IMR-90 (cell line): ENCODE measurements at regions not wholly inside any gene's neighbourhood (a gene's known extent, or its start where the extent isn't known, plus 50 kb on each side); places are given as distances from the start of the nearest gene placed in this dataset.

Experiments
- ATAC-seq: fragments of 200-7000 bp; cut with Tn5 transposase; 2 replicates; pipeline ENCODE4 v1.9.1; 2020; ENCODE audit warnings: low read depth, mild to moderate bottlenecking, moderate library complexity
- BruUV-seq: library from RNA; stranded (reverse); fragments of 400-500 nt; replicated peaks from 2 replicates; lab custom pipeline; 2021; lab: Mats Ljungman, UMichigan
- CTCF ChIA-PET: fragments of 300-600 bp; formaldehyde crosslinking; extraction: SDS; loops from one replicate; lab custom pipeline; 2021; ENCODE audit warnings: antibody characterized with exemption; lab: Yijun Ruan, JAX
- POLR2A ChIA-PET: fragments of 300-600 bp; sonication (Branson Sonifier 250); formaldehyde crosslinking; loops from one replicate; lab custom pipeline; 2022; ENCODE audit warnings: antibody characterized with exemption; ENCODE audit not compliant: unreplicated experiment; lab: Charles Lee
- DNase-seq: peaks from one replicate; pipeline ENCODE4 v3.0.0; 2013
- H2AFZ ChIP-seq: replicated peaks from 2 replicates; pipeline ENCODE3; 2013; ENCODE audit warnings: low read length, mild to moderate bottlenecking; ENCODE audit not compliant: poor library complexity
- H2AK5ac ChIP-seq: 2 replicates; pipeline ENCODE4 v1.6.1; 2013; ENCODE audit warnings: low read depth, low read length, inconsistent platforms
- H2AK9ac ChIP-seq: replicated peaks from 2 replicates; pipeline ENCODE3; 2013; ENCODE audit warnings: mild to moderate bottlenecking, low read depth, low read length, moderate library complexity; ENCODE audit not compliant: poor library complexity
- H2BK120ac ChIP-seq: 2 replicates; pipeline ENCODE4 v1.6.1; 2013; ENCODE audit warnings: low read depth, low read length, inconsistent platforms
- H2BK15ac ChIP-seq: 3 replicates; pipeline ENCODE4 v1.6.1; 2013; ENCODE audit warnings: low read depth, low read length, inconsistent platforms
- H2BK20ac ChIP-seq: 2 replicates; pipeline ENCODE4 v1.6.1; 2013; ENCODE audit warnings: low read depth, mild to moderate bottlenecking, inconsistent platforms, low read length, moderate library complexity
- H2BK5ac ChIP-seq: 2 replicates; pipeline ENCODE4 v1.6.1; 2013; ENCODE audit warnings: mild to moderate bottlenecking, low read depth, low read length, inconsistent platforms; ENCODE audit not compliant: poor library complexity, severe bottlenecking
- H3K14ac ChIP-seq: replicated peaks from 2 replicates; pipeline ENCODE4 v1.6.1; 2013; ENCODE audit warnings: low read depth, low read length, inconsistent platforms
- H3K18ac ChIP-seq: 2 replicates; pipeline ENCODE4 v1.6.1; 2013; ENCODE audit warnings: low read depth, low read length, control low read depth
- H3K23ac ChIP-seq: 2 replicates; pipeline ENCODE4 v1.6.1; 2013; ENCODE audit warnings: low read depth, low read length, inconsistent platforms
- H3K27ac ChIP-seq: 2 replicates; pipeline ENCODE4 v1.5.1; 2013; ENCODE audit warnings: mild to moderate bottlenecking, control low read depth, low read length; ENCODE audit not compliant: insufficient read depth
- H3K27me3 ChIP-seq: 2 replicates; pipeline ENCODE4 v1.6.1; 2013; ENCODE audit warnings: low read length; ENCODE audit not compliant: control insufficient read depth, insufficient read depth
- H3K36me3 ChIP-seq: 2 replicates; pipeline ENCODE4 v1.6.1; 2013; ENCODE audit warnings: low read length, mixed read lengths; ENCODE audit not compliant: control insufficient read depth, insufficient read depth
- H3K4ac ChIP-seq: 2 replicates; pipeline ENCODE4 v1.6.1; 2013; ENCODE audit warnings: low read depth, low read length, inconsistent platforms
- H3K4me1 ChIP-seq: 2 replicates; pipeline ENCODE4 v1.6.1; 2013; ENCODE audit warnings: low read length, mixed read lengths; ENCODE audit not compliant: control insufficient read depth, insufficient read depth
- H3K4me2 ChIP-seq: 2 replicates; pipeline ENCODE4 v1.6.1; 2013; ENCODE audit warnings: low read depth, mild to moderate bottlenecking, control low read depth, low read length, moderate library complexity
- H3K4me3 ChIP-seq: 2 replicates; pipeline ENCODE4 v1.5.1; 2013; ENCODE audit warnings: low read depth, mild to moderate bottlenecking, control low read depth, low read length, moderate library complexity; ENCODE audit not compliant: insufficient read depth
- H3K56ac ChIP-seq: 2 replicates; pipeline ENCODE4 v1.6.1; 2013; ENCODE audit warnings: low read length, inconsistent platforms; ENCODE audit not compliant: insufficient read depth; ENCODE audit errors: extremely low read depth
- H3K79me1 ChIP-seq, 2 experiments: 2 replicates each; pipeline ENCODE4 v1.6.1; 2013; ENCODE audit warnings: low read length in 2 of 2, inconsistent platforms in 1 of 2, low read depth in 1 of 2
- H3K9ac ChIP-seq: 2 replicates; pipeline ENCODE4 v1.6.1; 2013; ENCODE audit warnings: low read depth, low read length, control low read depth
- H3K9me1 ChIP-seq: 2 replicates; pipeline ENCODE4 v1.6.1; 2013; ENCODE audit warnings: low read length, inconsistent platforms; ENCODE audit not compliant: insufficient read depth
- H3K9me3 ChIP-seq: 2 replicates; pipeline ENCODE4 v1.6.1; 2013; ENCODE audit warnings: low read length; ENCODE audit not compliant: control insufficient read depth, insufficient read depth
- H4K20me1 ChIP-seq: 2 replicates; pipeline ENCODE4 v1.6.1; 2013; ENCODE audit warnings: low read length, inconsistent platforms; ENCODE audit not compliant: insufficient read depth
- H4K5ac ChIP-seq: 2 replicates; pipeline ENCODE4 v1.6.1; 2013; ENCODE audit warnings: mild to moderate bottlenecking, low read depth, low read length, control low read depth
- H4K8ac ChIP-seq, 2 experiments: 2 replicates each; pipeline ENCODE4 v1.6.1; 2013; ENCODE audit warnings: low read depth in 2 of 2, low read length in 2 of 2, control low read depth in 1 of 2, inconsistent platforms in 1 of 2
- H4K91ac ChIP-seq: 2 replicates; pipeline ENCODE4 v1.6.1; 2013; ENCODE audit warnings: low read depth, low read length, inconsistent platforms; ENCODE audit not compliant: insufficient read depth
- CEBPB ChIP-seq: IDR thresholded peaks from 2 replicates; pipeline ENCODE4 v1.6.1; 2012; ENCODE audit warnings: low read depth, low read length, improper control_type of control experiment
- ELK1 ChIP-seq: fragments of 150-350 bp; IDR thresholded peaks from 2 replicates; pipeline ENCODE4 v1.6.1; 2016; ENCODE audit warnings: low read depth, mild to moderate bottlenecking, low read length, moderate library complexity, borderline replicate concordance
- RAD21 ChIP-seq: IDR thresholded peaks from 2 replicates; pipeline ENCODE4 v1.6.1; 2012; ENCODE audit warnings: low read length, improper control_type of control experiment
- WGBS, 2 experiments: methylation state at CpG; one replicate each; pipeline versions ENCODE4 v1.1.5 to v1.1.7; 2013; ENCODE audit warnings: missing lambda C conversion rate in 2 of 2; ENCODE audit not compliant: insufficient read length in 1 of 2; ENCODE audit errors: extremely low coverage in 2 of 2; 5-methylcytosine and 5-hydroxymethylcytosine counted together
- dilution Hi-C: fragments of 300-500 bp; cut with HindIII; formaldehyde crosslinking; loops from one replicate; pipeline ENCODE4 v1.14.3; 2018; ENCODE audit warnings: low sequenced_read_pairs; ENCODE audit not compliant: unreplicated experiment
- in situ Hi-C: fragments of 300-500 bp; cut with MboI; formaldehyde crosslinking; loops from 3 replicates; pipeline ENCODE4 v1.14.3; 2019; ENCODE audit warnings: low sequenced_read_pairs, inconsistent platforms, mixed read lengths
- intact Hi-C: fragments of 100-400 bp; cut with micrococcal nuclease; formaldehyde crosslinking; loops from 2 replicates; pipeline ENCODE4 v1.10.0; 2022

- no peak overlapping the region for H2BK15ac ChIP-seq
- H3K36me3 ChIP-seq = no peaks in the 10 kb centered on the region
- in situ Hi-C loops = no loop called here
- DNase-seq (no peak), ATAC-seq (no peak)
- no peak overlapping the region for H2BK20ac ChIP-seq
- 0 out of 2 replicates have a peak overlapping the region, but pooled peaks have one; percentile 9 for H2AK5ac ChIP-seq
- no peak overlapping the region for H3K4me2 ChIP-seq
- dilution Hi-C loops = no loop called here
- H3K56ac ChIP-seq = no peak overlapping the region
- POLR2A ChIA-PET = no interaction called here
- H4K8ac ChIP-seq = no peak overlapping the region
- no peak overlapping the region for H2BK120ac ChIP-seq
- CTCF ChIA-PET = no interaction called here
- H3K14ac ChIP-seq = no peak overlapping the region
- TF ChIP-seq ELK1 (no peak), RAD21 (no peak), CEBPB (no peak)
- H3K23ac ChIP-seq = no peak overlapping the region
- no peaks in the 10 kb centered on the region for H4K20me1 ChIP-seq
- H3K79me1 ChIP-seq = no peaks in the 10 kb centered on the region
- H3K27ac ChIP-seq = no peak overlapping the region
- H4K5ac ChIP-seq = no peak overlapping the region
- intact Hi-C loops = no loop called here
- H3K9me1 ChIP-seq = no peaks in the 10 kb centered on the region
- H3K4ac ChIP-seq = no peak overlapping the region
- H3K27me3 ChIP-seq = no peaks in the 10 kb centered on the region
- H4K91ac ChIP-seq = no peak overlapping the region
- H2BK5ac ChIP-seq = no peak overlapping the region
- H3K9ac ChIP-seq = no peak overlapping the region
- no peak overlapping the region for H3K4me3 ChIP-seq
- no peaks in the 10 kb centered on the region for H3K9me3 ChIP-seq
- no peak overlapping the region for H3K18ac ChIP-seq
- H2AFZ ChIP-seq = no peak overlapping the region
- whole genome bisulfite sequencing, 2 experiments = no CpG with 5 or more reads among the region's 5 CpGs
- H3K4me1 ChIP-seq = no peaks in the 10 kb centered on the region
- BruUV-seq = no TSS peak
- H2AK9ac ChIP-seq = no peak overlapping the region
Observed at GRCh38 chr6:147077251-147077650, 127.0 kb upstream of the STXBP5 start.
